WTC11 (cell line): ENCODE measurements at regions not wholly inside any gene's neighbourhood (a gene's known extent, or its start where the extent isn't known, plus 50 kb on each side); places are given as distances from the start of the nearest gene placed in this dataset.

ENCODE experiments used
- ATAC-seq: fragments of 200-7000 bp; cut with Tn5 transposase; 2 replicates; pipeline ENCODE4 v1.10.0; 2021; ENCODE audit warnings: mild to moderate bottlenecking, moderate library complexity
- CTCF ChIA-PET: fragments of 300-600 bp; sonication (Branson Sonifier 250); formaldehyde crosslinking; loops from one replicate; lab custom pipeline; 2021; ENCODE audit warnings: antibody characterized with exemption; lab: Charles Lee
- POLR2A ChIA-PET: fragments of 350-600 bp; sonication (Branson Sonifier 250); formaldehyde crosslinking; loops from one replicate; lab custom pipeline; 2021; ENCODE audit warnings: antibody characterized with exemption; lab: Charles Lee
- DNase-seq: peaks from one replicate; pipeline ENCODE4 v3.0.0; 2021; ENCODE audit warnings: low spot score
- H3K27ac Mint-ChIP-seq: 2 replicates; pipeline ENCODE4 v1.8.0; 2021; ENCODE audit warnings: mixed read lengths
- H3K27me3 Mint-ChIP-seq: 2 replicates; pipeline ENCODE4 v1.8.0; 2021; ENCODE audit warnings: low read depth, mild to moderate bottlenecking, moderate library complexity, mixed read lengths
- H3K36me3 Mint-ChIP-seq: 2 replicates; pipeline ENCODE4 v1.8.0; 2021; ENCODE audit warnings: mixed read lengths
- H3K4me1 Mint-ChIP-seq: 2 replicates; pipeline ENCODE4 v1.8.0; 2022; ENCODE audit warnings: mixed read lengths
- H3K4me3 Mint-ChIP-seq: 2 replicates; pipeline ENCODE4 v1.8.0; 2021; ENCODE audit warnings: mild to moderate bottlenecking, moderate library complexity, mixed read lengths
- H3K9me3 Mint-ChIP-seq: 2 replicates; pipeline ENCODE4 v1.8.0; 2021; ENCODE audit warnings: mixed read lengths
- CREM ChIP-seq: sonication (generic); formaldehyde crosslinking; IDR thresholded peaks from 2 replicates; pipeline ENCODE4 v1.8.1; 2022; ENCODE audit warnings: mild to moderate bottlenecking, missing genetic modification reagents, moderate library complexity
- FOXK1 ChIP-seq: sonication (generic); formaldehyde crosslinking; IDR thresholded peaks from 2 replicates; pipeline ENCODE4 v1.8.0; 2022; ENCODE audit warnings: mild to moderate bottlenecking, moderate library complexity, missing genetic modification reagents
- GABPB1 ChIP-seq: sonication (generic); formaldehyde crosslinking; IDR thresholded peaks from 2 replicates; pipeline ENCODE4 v1.8.1; 2023; ENCODE audit warnings: mild to moderate bottlenecking, missing genetic modification reagents
- GTF2I ChIP-seq: fragments of 250-450 bp; sonication (Bioruptor Pico); conservative IDR thresholded peaks from 2 replicates; pipeline ENCODE4 v1.4.0; 2021; ENCODE audit warnings: mild to moderate bottlenecking
- MXD4 ChIP-seq: fragments of 250-450 bp; sonication (Bioruptor Pico); IDR thresholded peaks from 2 replicates; pipeline ENCODE4 v1.8.0; 2021; ENCODE audit warnings: mild to moderate bottlenecking, moderate library complexity, borderline replicate concordance
- NFATC4 ChIP-seq: fragments of 250-450 bp; sonication (Bioruptor Pico); IDR thresholded peaks from 2 replicates; pipeline ENCODE4 v1.9.0; 2021; ENCODE audit warnings: mild to moderate bottlenecking
- NR2C2 ChIP-seq: sonication (generic); formaldehyde crosslinking; IDR thresholded peaks from 2 replicates; pipeline ENCODE4 v1.8.0; 2022; ENCODE audit warnings: mild to moderate bottlenecking, missing genetic modification reagents
- NR3C1 ChIP-seq: sonication (generic); formaldehyde crosslinking; conservative IDR thresholded peaks from 2 replicates; pipeline ENCODE4 v1.8.1; 2023; ENCODE audit warnings: low read depth, mild to moderate bottlenecking, missing genetic modification reagents
- OVOL2 ChIP-seq: fragments of 250-450 bp; sonication (Bioruptor Pico); IDR thresholded peaks from 2 replicates; pipeline ENCODE4 v1.9.0; 2021; ENCODE audit warnings: mild to moderate bottlenecking, borderline replicate concordance
- TCF7 ChIP-seq: sonication (generic); formaldehyde crosslinking; IDR thresholded peaks from 2 replicates; pipeline ENCODE4 v1.8.0; 2022; ENCODE audit warnings: mild to moderate bottlenecking, low read depth, missing genetic modification reagents, moderate library complexity
- TP53 ChIP-seq: sonication (generic); formaldehyde crosslinking; IDR thresholded peaks from 2 replicates; pipeline ENCODE4 v1.8.1; 2023; ENCODE audit warnings: mild to moderate bottlenecking, missing genetic modification reagents
- ZNF317 ChIP-seq: sonication (generic); formaldehyde crosslinking; IDR thresholded peaks from 2 replicates; pipeline ENCODE4 v1.8.1; 2023; ENCODE audit warnings: low read depth, mild to moderate bottlenecking, moderate library complexity, missing genetic modification reagents, borderline replicate concordance
- ZNF396 ChIP-seq: fragments of 250-450 bp; sonication (Bioruptor Pico); IDR thresholded peaks from 2 replicates; pipeline ENCODE4 v1.8.0; 2021; ENCODE audit warnings: mild to moderate bottlenecking, moderate library complexity, borderline replicate concordance
- ZNF416 ChIP-seq: fragments of 250-450 bp; sonication (Bioruptor Pico); IDR thresholded peaks from 2 replicates; pipeline ENCODE4 v1.9.0; 2021; ENCODE audit warnings: mild to moderate bottlenecking, inconsistent platforms
- TF ChIP-seq, protein P1 (sequence below): fragments of 250-450 bp; sonication (Bioruptor Pico); IDR thresholded peaks from 2 replicates; pipeline ENCODE4 v1.9.0; 2021; ENCODE audit warnings: mild to moderate bottlenecking
- TF ChIP-seq, protein P2 (sequence below): sonication (generic); formaldehyde crosslinking; IDR thresholded peaks from 2 replicates; pipeline ENCODE4 v1.8.1; 2022; ENCODE audit warnings: low read depth, missing genetic modification reagents, borderline replicate concordance
- TF ChIP-seq, protein P3 (sequence below): sonication (generic); formaldehyde crosslinking; IDR thresholded peaks from 2 replicates; pipeline ENCODE4 v1.8.1; 2023; ENCODE audit warnings: mild to moderate bottlenecking, missing genetic modification reagents, moderate library complexity
- TF ChIP-seq, protein P4 (sequence below): sonication (generic); formaldehyde crosslinking; IDR thresholded peaks from 2 replicates; pipeline ENCODE4 v1.8.0; 2022; ENCODE audit warnings: mild to moderate bottlenecking, missing genetic modification reagents
- TF ChIP-seq, protein P5 (sequence below): sonication (generic); formaldehyde crosslinking; conservative IDR thresholded peaks from 2 replicates; pipeline ENCODE4 v1.8.1; 2023; ENCODE audit warnings: mild to moderate bottlenecking, low read depth, missing genetic modification reagents, moderate library complexity
- TF ChIP-seq, protein P6 (sequence below): sonication (generic); formaldehyde crosslinking; IDR thresholded peaks from 2 replicates; pipeline ENCODE4 v1.8.0; 2022; ENCODE audit warnings: mild to moderate bottlenecking, missing genetic modification reagents
- TF ChIP-seq, protein P7 (sequence below): sonication (generic); formaldehyde crosslinking; conservative IDR thresholded peaks from 2 replicates; pipeline ENCODE4 v1.8.1; 2022; ENCODE audit warnings: mild to moderate bottlenecking, missing genetic modification reagents
- TF ChIP-seq, protein P8 (sequence below): sonication (generic); formaldehyde crosslinking; IDR thresholded peaks from 2 replicates; pipeline ENCODE4 v1.8.1; 2022; ENCODE audit warnings: low read depth, mild to moderate bottlenecking, moderate library complexity, missing genetic modification reagents, borderline replicate concordance
- TF ChIP-seq, protein P9 (sequence below): sonication (generic); formaldehyde crosslinking; IDR thresholded peaks from 2 replicates; pipeline ENCODE4 v1.8.1; 2023; ENCODE audit warnings: mild to moderate bottlenecking, moderate library complexity, missing genetic modification reagents

DNA sequence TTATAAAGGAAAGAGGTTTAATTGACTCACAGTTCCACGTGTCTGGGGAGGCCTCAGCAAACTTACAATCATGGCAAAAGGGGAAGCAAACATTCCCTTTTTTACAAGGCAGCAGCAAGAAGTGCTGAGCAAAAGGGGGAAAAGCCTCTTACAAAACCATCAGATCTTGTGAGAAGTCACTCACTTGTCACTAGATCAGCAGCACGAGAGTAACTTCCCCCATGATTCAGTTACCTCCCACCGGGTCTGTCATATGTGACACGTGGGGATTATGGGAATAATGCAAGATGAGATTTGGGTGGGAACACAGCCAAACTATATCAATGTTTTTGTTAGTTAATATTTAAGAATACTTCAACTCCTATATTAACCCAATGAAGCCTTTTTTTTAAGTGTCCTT is 275.2 kb upstream of the CDH9 start:
- H3K4me3 Mint-ChIP-seq = no peak overlapping the region
- TF ChIP-seq GTF2I (CRISPR knock-in tag) (no peak), ZNF317 (no peak), FOXK1 (CRISPR knock-in tag) (no peak), NR2C2 (CRISPR knock-in tag) (no peak), NFATC4 (CRISPR knock-in tag) (no peak), CREM (CRISPR knock-in tag) (no peak), ZNF416 (no peak), ZNF396 (CRISPR knock-in tag) (no peak), TCF7 (no peak), TP53 (CRISPR knock-in tag) (no peak), OVOL2 (CRISPR knock-in tag) (no peak)
- TF ChIP-seq, protein P1, sequence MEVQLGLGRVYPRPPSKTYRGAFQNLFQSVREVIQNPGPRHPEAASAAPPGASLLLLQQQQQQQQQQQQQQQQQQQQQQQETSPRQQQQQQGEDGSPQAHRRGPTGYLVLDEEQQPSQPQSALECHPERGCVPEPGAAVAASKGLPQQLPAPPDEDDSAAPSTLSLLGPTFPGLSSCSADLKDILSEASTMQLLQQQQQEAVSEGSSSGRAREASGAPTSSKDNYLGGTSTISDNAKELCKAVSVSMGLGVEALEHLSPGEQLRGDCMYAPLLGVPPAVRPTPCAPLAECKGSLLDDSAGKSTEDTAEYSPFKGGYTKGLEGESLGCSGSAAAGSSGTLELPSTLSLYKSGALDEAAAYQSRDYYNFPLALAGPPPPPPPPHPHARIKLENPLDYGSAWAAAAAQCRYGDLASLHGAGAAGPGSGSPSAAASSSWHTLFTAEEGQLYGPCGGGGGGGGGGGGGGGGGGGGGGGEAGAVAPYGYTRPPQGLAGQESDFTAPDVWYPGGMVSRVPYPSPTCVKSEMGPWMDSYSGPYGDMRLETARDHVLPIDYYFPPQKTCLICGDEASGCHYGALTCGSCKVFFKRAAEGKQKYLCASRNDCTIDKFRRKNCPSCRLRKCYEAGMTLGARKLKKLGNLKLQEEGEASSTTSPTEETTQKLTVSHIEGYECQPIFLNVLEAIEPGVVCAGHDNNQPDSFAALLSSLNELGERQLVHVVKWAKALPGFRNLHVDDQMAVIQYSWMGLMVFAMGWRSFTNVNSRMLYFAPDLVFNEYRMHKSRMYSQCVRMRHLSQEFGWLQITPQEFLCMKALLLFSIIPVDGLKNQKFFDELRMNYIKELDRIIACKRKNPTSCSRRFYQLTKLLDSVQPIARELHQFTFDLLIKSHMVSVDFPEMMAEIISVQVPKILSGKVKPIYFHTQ = no peak
- TF ChIP-seq, protein P2, sequence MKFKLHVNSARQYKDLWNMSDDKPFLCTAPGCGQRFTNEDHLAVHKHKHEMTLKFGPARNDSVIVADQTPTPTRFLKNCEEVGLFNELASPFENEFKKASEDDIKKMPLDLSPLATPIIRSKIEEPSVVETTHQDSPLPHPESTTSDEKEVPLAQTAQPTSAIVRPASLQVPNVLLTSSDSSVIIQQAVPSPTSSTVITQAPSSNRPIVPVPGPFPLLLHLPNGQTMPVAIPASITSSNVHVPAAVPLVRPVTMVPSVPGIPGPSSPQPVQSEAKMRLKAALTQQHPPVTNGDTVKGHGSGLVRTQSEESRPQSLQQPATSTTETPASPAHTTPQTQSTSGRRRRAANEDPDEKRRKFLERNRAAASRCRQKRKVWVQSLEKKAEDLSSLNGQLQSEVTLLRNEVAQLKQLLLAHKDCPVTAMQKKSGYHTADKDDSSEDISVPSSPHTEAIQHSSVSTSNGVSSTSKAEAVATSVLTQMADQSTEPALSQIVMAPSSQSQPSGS = no peak
- TF ChIP-seq, protein P3, sequence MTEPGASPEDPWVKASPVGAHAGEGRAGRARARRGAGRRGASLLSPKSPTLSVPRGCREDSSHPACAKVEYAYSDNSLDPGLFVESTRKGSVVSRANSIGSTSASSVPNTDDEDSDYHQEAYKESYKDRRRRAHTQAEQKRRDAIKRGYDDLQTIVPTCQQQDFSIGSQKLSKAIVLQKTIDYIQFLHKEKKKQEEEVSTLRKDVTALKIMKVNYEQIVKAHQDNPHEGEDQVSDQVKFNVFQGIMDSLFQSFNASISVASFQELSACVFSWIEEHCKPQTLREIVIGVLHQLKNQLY = no peak
- TF ChIP-seq, protein P4, sequence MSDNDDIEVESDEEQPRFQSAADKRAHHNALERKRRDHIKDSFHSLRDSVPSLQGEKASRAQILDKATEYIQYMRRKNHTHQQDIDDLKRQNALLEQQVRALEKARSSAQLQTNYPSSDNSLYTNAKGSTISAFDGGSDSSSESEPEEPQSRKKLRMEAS (CRISPR knock-in tag) = no peak
- TF ChIP-seq, protein P5, sequence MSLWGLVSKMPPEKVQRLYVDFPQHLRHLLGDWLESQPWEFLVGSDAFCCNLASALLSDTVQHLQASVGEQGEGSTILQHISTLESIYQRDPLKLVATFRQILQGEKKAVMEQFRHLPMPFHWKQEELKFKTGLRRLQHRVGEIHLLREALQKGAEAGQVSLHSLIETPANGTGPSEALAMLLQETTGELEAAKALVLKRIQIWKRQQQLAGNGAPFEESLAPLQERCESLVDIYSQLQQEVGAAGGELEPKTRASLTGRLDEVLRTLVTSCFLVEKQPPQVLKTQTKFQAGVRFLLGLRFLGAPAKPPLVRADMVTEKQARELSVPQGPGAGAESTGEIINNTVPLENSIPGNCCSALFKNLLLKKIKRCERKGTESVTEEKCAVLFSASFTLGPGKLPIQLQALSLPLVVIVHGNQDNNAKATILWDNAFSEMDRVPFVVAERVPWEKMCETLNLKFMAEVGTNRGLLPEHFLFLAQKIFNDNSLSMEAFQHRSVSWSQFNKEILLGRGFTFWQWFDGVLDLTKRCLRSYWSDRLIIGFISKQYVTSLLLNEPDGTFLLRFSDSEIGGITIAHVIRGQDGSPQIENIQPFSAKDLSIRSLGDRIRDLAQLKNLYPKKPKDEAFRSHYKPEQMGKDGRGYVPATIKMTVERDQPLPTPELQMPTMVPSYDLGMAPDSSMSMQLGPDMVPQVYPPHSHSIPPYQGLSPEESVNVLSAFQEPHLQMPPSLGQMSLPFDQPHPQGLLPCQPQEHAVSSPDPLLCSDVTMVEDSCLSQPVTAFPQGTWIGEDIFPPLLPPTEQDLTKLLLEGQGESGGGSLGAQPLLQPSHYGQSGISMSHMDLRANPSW (CRISPR knock-in tag) = no peak
- TF ChIP-seq, protein P6, sequence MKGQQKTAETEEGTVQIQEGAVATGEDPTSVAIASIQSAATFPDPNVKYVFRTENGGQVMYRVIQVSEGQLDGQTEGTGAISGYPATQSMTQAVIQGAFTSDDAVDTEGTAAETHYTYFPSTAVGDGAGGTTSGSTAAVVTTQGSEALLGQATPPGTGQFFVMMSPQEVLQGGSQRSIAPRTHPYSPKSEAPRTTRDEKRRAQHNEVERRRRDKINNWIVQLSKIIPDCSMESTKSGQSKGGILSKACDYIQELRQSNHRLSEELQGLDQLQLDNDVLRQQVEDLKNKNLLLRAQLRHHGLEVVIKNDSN (CRISPR knock-in tag) = no peak
- no peak overlapping the region for H3K27ac Mint-ChIP-seq
- no peak for DNase-seq
- CTCF ChIA-PET = no interaction called here
- H3K4me1 Mint-ChIP-seq = peaks cover 59% of the 10 kb centered on the region
- no peaks in the 10 kb centered on the region for H3K27me3 Mint-ChIP-seq
- H3K9me3 Mint-ChIP-seq = peaks cover 11% of the 10 kb centered on the region
- no peaks in the 10 kb centered on the region; the same call in 1 of the 2 replicates for H3K36me3 Mint-ChIP-seq
- POLR2A ChIA-PET = interaction anchor here (0.6 kb wide), 1 partner anchor 16 kb away, joined by 7 read pairs; no protein-coding TSS in a partner anchor
- no peak for ATAC-seq

DNA sequence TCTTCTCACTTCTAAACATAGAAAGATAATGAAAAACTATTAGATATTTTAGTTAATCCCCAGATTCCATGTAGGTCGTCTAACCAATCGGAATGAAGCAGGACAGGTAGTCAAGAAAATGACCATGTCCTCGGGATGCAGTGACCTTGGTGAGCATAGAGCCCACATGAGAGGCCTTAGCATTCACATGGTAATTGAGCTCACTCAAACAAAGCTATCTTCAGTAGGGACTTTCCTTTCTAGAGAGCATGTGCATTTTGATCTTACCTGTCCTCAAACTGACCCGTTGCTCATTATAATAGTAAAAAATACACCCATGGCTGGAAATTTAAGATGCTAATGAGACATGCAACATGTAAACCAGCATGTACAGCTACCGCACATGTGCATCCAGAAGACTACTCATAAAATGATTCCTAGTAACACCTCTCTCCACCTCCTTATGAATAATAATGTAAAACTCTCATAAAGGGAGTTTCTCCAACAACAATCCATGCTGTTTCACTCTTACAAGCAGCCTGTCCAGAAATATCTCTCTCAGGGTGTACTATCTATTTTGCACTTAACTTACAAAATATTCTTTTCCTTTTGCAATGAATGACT is 274.0 kb upstream of the CDH9 start:
- Mint-ChIP-seq H3K36me3 (no peaks in the 10 kb centered on the region; the same call in 1 of the 2 replicates), H3K9me3 (peaks cover 16% of the 10 kb centered on the region), H3K27ac (no peak overlapping the region), H3K27me3 (no peaks in the 10 kb centered on the region), H3K4me1 (peaks cover 55% of the 10 kb centered on the region), H3K4me3 (no peak overlapping the region)
- ChIA-PET CTCF (no interaction called here), POLR2A (no interaction called here)
- ATAC-seq = peak; percentile 67
- no peak for DNase-seq
- TF ChIP-seq GABPB1 (CRISPR knock-in tag) = no peak
- TF ChIP-seq, protein P7, sequence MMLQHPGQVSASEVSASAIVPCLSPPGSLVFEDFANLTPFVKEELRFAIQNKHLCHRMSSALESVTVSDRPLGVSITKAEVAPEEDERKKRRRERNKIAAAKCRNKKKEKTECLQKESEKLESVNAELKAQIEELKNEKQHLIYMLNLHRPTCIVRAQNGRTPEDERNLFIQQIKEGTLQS = no peak
- TF ChIP-seq, protein P8, sequence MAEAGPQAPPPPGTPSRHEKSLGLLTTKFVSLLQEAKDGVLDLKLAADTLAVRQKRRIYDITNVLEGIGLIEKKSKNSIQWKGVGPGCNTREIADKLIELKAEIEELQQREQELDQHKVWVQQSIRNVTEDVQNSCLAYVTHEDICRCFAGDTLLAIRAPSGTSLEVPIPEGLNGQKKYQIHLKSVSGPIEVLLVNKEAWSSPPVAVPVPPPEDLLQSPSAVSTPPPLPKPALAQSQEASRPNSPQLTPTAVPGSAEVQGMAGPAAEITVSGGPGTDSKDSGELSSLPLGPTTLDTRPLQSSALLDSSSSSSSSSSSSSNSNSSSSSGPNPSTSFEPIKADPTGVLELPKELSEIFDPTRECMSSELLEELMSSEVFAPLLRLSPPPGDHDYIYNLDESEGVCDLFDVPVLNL (CRISPR knock-in tag) = no peak
- TF ChIP-seq NR3C1 (CRISPR knock-in tag) = no peak
- no peak for TF ChIP-seq MXD4 (CRISPR knock-in tag)
- TF ChIP-seq, protein P9, sequence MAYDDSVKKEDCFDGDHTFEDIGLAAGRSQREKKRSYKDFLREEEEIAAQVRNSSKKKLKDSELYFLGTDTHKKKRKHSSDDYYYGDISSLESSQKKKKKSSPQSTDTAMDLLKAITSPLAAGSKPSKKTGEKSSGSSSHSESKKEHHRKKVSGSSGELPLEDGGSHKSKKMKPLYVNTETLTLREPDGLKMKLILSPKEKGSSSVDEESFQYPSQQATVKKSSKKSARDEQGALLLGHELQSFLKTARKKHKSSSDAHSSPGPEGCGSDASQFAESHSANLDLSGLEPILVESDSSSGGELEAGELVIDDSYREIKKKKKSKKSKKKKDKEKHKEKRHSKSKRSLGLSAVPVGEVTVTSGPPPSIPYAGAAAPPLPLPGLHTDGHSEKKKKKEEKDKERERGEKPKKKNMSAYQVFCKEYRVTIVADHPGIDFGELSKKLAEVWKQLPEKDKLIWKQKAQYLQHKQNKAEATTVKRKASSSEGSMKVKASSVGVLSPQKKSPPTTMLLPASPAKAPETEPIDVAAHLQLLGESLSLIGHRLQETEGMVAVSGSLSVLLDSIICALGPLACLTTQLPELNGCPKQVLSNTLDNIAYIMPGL = no peak
